NK-92 treated with Interleukin-12 subunit alpha and Interleukin-12 subunit beta, amount 100 ng/mL, for 24 hours (cell line): ENCODE measurements at regions not wholly inside any gene's neighbourhood (a gene's known extent, or its start where the extent isn't known, plus 50 kb on each side); places are given as distances from the start of the nearest gene placed in this dataset.

ENCODE experiments used
- DNase-seq: peaks from one replicate; lab custom pipeline; 2025; lab: John Stamatoyannopoulos, UW

- DNase-seq = no peak
These were observed 393.8 kb downstream of the ZNF385D start for GRCh38 chr3:21357241-21357640.

DNA sequence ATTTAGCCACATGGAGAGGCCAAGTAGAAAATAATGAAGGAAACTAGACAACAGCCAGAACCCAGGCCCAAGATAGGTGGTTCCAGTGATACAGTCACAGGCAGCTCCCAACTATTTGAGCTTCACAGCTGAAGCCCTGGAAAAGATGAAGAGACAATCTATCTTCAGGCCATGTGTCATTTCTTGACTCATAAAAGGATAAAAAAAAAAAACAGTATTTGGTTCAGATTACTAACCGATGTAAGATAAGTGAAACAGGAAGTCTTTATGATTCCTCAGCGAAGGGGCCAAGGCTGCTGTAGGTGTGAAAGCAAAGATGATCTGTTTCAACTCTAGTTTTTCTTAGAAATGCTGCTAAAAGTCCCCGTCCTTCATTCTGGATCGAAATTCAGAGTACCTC, 394.6 kb downstream of the ZNF385D start:
- no peak for DNase-seq

GRCh38 chr3:21345382-21345976, 405.5 kb downstream of the ZNF385D start:
- no peak for DNase-seq

DNA sequence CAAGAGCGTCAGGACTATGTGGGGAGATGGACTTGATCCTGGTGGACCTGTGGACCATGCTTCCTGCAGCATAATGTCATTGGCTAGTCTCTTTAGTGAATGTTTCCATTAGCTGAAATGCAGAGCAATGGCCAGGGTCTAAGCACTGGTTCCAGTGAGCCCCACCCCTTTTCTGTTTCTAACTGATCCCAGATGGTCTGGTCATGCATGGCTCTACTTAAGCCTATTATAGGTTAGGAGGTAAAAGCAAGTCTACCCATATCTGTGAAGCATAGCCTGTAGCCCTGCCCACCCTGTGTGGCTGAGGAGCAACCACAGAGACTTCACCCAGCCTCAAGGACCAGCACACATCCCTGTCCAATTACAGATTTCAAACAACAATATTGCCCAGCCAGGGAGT, 419.2 kb downstream of the ZNF385D start:
- DNase-seq = no peak

DNA sequence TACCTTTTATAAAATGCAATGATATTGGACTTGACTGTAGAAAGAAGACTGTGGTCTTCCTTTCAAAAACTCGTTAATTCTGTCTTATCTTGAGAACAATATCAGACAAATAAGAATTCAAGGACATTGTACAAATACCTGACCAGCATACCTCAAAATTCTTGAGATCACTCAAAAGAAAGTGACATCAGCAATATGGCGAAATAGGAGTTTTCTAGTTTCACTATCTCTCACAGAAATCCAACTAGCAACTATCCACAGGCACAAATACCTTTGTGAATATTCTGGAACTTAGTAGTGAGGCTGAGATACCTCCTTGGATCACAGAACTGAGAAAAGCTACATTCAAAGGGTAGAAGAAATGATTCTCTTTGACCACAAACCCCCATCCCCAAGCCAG, 419.7 kb downstream of the ZNF385D start:
- no peak for DNase-seq

DNA sequence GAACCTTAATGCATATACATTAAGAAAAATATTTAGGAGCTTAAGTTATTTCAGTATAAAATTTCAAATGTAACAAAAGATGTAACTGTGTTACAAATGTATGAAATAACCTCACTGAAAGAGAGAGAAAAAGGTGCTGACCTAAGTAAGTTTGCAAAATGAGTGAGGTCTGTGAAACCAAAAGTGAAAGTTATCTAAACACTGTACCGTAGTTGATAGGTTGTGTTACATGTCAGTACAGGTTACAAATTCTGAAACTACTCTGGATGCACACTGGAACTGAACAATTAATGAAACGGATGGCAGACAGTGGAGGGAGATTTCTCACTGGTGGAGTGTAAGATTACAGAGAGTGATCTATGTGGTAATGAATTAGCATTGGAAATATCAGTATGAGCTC, 420.7 kb downstream of the ZNF385D start:
- DNase-seq = no peak

DNA sequence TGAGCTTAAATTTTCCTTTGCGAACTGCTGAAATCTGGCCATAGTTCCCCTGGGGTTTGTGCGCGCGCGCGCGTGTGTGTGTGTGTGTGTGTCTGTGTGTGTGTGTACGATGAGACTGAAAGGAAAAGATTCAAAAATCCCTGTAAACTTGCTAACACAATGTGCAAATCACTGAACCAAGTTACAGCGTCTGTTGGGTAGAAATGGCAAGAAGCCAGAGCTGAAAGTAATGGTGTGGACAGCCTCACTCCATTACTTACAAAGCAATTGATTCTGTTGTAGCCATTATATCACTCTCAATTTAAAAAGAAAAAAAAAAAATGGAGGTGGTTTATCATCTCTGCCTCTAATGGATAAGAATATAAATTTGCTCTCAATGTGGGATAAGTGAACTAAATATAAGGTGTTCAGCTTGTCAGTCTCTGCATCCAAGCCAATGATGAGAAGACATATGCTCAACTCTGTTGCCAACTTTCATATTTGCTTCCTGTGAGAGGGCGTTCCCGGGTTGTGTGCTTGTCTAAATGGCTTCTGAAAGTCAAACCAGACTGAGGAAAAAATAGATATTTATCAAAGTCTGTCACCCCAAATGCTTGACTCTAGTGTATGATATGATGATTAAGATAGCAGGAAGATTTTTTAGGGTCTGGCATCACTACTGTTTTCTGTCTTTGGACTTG, 422.2 kb downstream of the ZNF385D start:
- no peak for DNase-seq

GRCh38 chr3:21326704-21327475, 424.1 kb downstream of the ZNF385D start:
- no peak for DNase-seq

- DNase-seq = no peak
These were observed 436.3 kb downstream of the ZNF385D start for GRCh38 chr3:21314688-21315087.

DNA sequence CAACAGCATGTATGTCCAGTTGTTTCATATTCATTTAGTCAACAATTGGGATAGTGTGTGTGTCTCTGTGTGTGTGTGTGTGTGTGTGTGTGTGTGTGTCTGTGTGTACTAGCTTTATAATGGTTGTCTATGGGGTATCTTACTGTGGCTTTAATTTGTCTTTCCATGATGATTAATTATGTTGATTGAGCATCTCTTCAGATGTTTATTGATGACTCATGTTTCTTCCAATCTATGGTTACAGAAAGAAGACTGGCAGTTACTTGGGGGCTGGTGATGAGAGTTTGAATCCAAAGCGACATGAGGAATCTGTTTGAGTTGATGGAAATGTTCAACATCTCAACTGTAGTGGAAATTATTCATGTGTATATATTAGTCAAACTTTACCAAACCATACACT, 440.1 kb downstream of the ZNF385D start:
- DNase-seq = no peak

DNA sequence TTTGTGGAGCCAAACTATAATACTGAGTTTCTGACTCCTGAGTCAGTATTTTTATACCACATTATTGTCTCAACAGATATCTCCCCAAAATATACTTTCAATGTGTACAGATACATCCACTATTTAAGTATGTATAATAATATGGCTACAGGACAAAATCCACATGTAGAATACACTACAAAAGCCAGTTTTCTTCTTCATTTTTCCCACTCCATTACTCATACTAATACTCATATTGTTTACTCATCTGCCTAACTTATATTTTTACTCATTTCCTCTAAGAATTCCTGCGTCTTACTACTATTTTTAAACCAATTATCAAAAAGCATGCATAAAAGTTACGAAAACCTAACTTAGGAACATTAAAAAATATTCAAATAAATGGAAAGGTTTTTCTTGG, 440.8 kb downstream of the ZNF385D start:
- DNase-seq = no peak

DNA sequence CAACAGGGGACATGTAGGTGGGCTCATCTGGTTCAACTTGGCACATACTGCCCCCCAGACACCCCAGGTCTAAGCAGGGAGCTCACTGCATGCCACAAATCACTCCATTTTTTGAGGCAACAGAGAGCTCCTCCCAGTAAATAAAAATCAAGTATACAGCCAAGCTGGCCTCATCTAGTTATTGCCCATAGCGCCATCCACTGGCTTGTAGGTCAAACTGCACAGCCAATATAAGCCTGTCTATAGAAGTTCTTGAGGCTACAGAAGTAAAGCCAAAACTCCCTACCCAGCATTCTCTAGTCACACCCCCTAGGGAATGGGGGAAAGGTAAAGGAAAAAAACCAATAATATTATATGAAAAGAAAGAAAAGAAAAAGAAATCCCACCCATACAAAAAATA, 453.7 kb downstream of the ZNF385D start:
- no peak for DNase-seq

DNA sequence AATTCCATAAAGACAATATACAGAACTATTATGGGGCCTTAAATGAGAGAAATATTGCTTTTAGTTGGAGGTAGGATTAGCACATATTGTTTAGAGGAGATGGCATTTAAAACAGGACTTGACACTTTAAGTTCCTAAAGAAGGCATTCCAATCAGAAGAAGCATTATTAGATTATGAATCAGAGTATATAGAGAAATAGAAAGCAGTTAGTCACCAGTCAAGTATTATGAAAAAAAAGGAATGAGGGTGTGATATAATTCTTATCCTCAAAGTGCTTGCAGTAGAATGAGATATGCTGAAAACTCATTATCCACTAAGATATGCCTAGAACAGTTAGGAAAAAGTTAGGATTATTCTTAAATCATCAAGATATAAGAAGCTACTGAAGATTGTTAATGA, 456.2 kb downstream of the ZNF385D start:
- DNase-seq = no peak

- DNase-seq = no peak
These were observed 458.0 kb downstream of the ZNF385D start for GRCh38 chr3:21292971-21293370.

DNA sequence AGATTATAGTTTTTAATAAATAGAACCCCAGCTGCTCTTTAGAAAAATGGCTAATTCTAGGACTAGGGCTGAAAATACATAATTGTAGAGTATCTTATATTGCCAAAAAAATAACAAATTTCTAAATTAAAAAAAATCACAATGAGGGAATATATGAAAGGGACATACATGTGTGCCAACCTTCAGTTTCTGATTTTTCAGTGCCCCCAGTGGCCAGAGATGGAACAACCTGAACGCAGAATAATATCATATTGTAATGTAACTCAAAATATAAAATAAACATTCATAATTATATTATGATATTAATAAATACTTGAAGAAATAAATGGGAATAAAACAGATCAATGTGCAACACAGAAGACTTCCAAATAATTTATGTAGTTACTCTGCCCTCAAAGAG, 460.5 kb downstream of the ZNF385D start:
- no peak for DNase-seq

- no peak for DNase-seq
These were observed 476.9 kb downstream of the ZNF385D start for GRCh38 chr3:21274079-21274571.

- no peak for DNase-seq
These were observed 477.6 kb downstream of the ZNF385D start for GRCh38 chr3:21273259-21274025.

DNA sequence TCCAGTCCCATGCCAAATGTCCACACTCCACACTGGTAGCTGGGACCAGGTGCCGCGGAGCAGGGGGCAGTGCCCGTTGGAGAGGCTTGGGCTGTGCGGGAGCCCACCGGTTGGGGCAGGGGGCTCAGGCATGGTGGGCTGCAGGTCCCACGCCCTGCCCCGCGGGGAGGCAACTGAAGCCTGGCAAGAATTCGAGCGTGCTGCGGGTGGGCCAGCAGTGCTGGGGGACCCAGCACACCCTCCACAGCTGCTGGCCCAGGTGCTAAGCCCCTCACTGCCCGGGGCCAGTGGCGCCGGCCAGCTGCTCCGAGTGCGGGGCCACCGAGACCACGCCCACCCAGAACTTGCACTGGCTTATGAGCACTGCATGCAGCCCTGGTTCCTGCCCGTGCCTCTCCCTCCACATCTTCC, 479.4 kb downstream of the ZNF385D start:
- DNase-seq = no peak

GRCh38 chr3:21269882-21270281, 481.1 kb downstream of the ZNF385D start:
- DNase-seq = no peak

GRCh38 chr3:21260507-21260906, 490.5 kb downstream of the ZNF385D start:
- DNase-seq = no peak

GRCh38 chr3:21259896-21260295, 491.1 kb downstream of the ZNF385D start:
- DNase-seq = no peak

DNA sequence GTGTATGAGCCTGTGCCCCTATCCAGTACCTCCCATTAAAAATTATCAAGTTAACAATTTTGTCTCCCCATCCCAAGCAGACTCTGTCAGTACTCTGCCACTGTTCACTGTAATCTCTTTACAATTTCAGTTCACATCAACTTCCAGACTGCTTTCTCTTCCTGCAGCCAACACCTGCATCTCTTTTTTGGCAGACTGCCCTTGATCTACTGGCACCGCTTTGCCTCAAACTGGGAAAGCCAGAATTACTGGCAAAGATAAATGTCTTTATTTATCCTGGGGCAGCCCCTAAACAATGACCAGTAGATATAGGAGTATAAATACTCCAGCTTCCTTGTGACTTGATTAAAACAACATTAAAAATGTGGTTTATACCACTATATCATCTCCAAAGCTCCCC, 494.1 kb downstream of the ZNF385D start:
- DNase-seq = no peak
